H54 (cell line): ENCODE measurements at regions not wholly inside any gene's neighbourhood (a gene's known extent, or its start where the extent isn't known, plus 50 kb on each side); places are given as distances from the start of the nearest gene placed in this dataset.

Experiments
- DNase-seq: peaks from one replicate; pipeline ENCODE4 v3.0.0; 2011; ENCODE audit warnings: low spot score, mixed read lengths; ENCODE audit not compliant: insufficient read length
- FAIRE-seq: peaks from 3 replicates; lab custom pipeline; 2011; peaks lifted over from hg19 to GRCh38; lab: Jason Lieb, UNC
- POLR2A ChIP-seq: IDR thresholded peaks from 2 replicates; pipeline ENCODE4 v1.6.1; 2011; ENCODE audit warnings: low read depth, mild to moderate bottlenecking, low read length

DNA sequence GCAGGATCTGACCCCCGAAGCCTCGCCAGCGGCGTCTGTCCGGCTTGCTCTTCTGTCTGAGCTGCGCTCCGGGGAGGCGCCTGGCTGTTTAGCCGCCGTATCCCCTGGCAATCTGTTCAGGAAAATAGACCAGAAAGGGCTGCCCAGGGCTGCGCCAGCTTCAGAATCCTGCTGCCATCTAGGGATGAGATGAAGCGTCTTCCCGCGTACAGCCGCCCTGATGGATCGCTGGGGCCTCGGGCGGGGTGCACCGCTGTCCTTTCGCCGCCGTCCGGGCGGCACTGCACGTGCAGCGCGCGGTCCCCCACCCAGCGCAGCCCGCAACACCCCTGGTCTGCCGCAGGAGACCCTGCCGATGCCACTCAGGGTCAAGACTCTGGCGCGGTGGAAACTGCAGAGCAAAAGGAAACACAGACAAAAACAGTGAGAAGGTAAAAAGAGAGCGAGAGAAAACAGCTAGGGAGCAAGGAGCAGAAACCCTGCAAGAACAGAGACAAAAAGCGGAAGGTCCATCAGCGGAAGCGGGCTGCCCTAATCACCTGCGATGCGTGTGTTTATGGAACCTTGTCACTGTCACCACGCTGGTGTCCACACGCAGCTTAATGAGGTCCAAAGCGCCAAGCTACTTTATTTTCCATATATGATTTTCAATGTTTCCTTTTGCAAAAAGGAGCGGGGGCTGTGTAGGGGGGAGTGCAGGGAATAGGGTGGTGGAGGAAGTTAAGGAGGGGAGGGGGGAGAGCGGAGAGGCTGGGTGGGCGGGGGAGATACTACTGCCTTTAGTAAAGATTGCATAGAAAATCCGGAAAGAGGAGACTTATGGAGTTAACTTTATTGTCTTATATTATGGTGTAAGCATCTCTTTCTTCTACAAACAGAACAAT lies 2113.3 kb upstream of the PIK3C3 start:
- TF ChIP-seq POLR2A: no peak
- DNase-seq (no peak), FAIRE-seq (no peak)

DNA sequence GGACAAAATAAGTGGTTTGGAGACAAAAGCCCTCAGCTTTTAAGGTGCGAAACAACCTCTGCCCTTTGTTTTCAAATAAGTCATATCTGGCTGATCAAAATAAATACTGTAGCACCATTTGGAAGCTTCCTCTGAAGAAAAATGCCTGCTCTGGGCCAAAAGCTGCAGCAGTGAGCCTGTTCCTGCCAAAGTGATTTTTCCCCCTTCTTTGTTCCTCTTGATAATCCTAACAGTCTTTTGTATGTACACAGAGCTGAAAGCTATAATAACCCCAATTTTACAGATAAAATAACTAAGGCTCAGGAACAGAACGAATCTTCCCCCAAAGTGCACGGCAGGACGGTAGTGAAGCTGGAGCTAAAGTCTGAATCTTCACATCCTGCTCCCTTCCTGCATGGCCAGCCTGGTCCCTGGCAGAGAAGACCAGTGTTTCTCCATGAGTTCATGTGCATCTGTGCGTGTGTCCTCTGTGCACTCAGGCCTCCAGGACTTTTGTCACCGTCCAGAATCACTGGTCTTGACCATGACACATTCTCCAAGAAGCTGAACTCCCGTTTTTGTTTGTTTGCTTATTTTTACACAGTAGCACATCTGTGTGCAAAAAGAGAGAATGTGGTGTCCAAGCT lies 2114.1 kb upstream of the PIK3C3 start:
- TF ChIP-seq POLR2A: no peak
- no peak for FAIRE-seq
- DNase-seq: no peak

DNA sequence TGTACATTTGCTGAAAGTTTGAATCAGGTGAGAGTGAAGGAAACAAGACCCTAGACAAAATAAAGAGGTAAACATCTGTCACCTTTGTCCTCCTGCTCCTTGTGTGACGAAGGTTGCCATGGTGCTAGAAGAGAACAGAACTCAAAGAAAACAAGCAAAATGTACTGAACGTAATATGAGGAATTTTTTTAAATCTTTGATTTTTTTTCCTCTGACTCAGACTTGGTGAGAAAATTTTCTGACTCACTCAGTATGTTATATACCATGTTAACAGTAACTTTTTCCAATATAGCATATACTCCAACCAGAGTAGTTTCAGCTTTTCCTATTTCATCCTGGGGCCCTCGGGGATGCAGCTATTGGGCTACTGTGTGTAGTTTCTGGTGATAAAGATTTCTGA lies 2114.6 kb upstream of the PIK3C3 start:
- FAIRE-seq (no peak), DNase-seq (no peak)
- no peak for TF ChIP-seq POLR2A

DNA sequence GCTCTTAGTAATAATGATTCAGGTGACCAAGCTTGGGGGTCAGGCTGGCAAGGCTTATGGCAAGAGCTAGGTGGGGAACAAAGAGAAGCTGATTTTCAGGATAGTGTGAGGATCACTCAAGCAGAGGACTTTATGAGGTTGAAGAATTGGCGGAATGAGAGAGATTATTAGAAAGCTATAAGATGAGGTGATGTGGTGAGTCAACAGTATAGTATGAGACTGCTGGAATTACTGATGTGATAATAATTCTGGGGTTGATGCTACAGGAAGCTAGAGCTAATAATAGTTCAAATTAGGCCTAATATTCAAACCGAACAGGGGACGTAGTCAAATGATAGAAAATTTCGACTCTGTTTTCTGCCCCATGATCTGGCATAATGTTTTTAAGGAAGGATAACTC lies 2115.3 kb upstream of the PIK3C3 start:
- no peak for FAIRE-seq

DNA sequence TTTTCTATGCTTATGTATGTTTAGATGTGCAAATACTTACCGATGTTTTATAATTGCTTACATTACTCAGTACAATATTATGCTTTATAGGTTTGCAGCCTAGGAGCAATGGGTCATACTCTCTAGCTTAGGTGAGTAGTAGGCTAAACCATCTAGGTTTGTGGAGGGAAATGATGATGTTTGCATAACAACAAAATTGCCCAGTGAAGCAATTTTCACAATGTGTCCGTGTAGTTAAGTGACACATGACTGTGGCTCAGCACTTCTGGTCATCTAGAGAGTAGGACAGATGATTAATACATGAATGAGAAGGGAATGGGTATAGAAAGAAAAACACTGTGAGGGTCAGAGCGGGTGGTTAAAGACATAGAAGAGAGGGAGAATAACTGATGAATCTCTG lies 2116.2 kb upstream of the PIK3C3 start:
- FAIRE-seq (no peak), DNase-seq (no peak)
- no peak for TF ChIP-seq POLR2A

More for the DNA sequence above, 2115.3 kb upstream of the PIK3C3 start:
- TF ChIP-seq POLR2A: no peak
- no peak for DNase-seq

DNA sequence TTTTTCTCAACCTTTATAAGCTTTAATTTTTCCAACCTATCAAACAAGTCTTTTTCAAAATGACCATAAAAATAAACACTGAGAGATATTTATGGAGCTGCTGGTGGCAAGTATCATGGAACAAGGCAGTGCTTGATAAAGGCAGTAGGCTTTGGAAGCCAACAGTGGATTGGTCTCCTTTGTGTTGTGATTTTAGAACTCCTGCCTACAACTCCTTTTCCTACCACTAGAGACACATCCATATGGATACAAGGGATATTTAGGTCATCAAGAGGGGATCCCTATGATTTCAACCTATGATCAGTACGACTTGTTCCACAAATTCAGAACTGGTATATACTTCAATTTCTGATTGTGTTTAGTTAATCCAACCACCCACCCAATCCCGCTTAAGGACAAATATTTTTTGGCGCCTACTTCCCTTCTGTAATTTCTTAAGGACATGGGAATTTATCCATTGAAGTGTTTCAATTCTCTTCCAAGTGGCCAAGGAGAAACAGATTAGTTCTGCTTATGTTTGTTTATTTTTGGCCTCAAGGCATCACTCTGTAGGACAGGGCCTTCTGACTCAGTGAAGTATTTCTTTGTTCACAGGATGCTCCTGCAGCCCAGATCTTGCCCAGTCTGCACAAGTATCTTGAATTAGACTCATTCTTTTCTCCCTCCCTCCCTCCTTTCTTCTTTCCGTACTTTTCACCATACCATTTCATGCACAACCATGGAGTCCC lies 2119.6 kb upstream of the PIK3C3 start:
- DNase-seq (no peak), FAIRE-seq (no peak)
- TF ChIP-seq POLR2A: no peak

DNA sequence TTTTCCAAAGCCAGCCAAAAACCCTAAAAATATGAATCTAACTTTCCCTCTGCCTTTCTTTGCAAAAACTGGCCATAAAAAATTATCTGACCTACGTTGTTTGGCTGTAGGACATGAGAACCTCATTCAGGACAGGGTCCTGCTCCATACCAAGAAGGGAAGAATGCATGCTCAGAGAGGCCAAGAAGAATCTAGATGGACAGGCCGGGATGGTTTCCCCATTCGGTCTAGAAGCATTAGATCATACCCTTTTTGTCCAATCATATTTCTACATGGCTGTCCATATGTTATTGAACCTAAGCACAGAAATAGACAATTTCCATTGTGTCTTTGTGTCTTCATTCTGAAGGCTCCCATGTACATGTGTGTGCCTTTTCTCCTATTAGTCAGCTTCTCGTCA lies 2120.4 kb upstream of the PIK3C3 start:
- no peak for TF ChIP-seq POLR2A
- DNase-seq: no peak
- FAIRE-seq: no peak

GRCh38 chr18:39825485-39826150 lies 2129.4 kb upstream of the PIK3C3 start:
- FAIRE-seq (no peak), DNase-seq (no peak)
- TF ChIP-seq POLR2A: no peak

- FAIRE-seq (no peak), DNase-seq (no peak)
- no peak for TF ChIP-seq POLR2A
Observed at GRCh38 chr18:39806525-39806924, 2148.5 kb upstream of the PIK3C3 start.

GRCh38 chr18:39805218-39805617 lies 2149.8 kb upstream of the PIK3C3 start:
- no peak for TF ChIP-seq POLR2A
- no peak for FAIRE-seq

DNA sequence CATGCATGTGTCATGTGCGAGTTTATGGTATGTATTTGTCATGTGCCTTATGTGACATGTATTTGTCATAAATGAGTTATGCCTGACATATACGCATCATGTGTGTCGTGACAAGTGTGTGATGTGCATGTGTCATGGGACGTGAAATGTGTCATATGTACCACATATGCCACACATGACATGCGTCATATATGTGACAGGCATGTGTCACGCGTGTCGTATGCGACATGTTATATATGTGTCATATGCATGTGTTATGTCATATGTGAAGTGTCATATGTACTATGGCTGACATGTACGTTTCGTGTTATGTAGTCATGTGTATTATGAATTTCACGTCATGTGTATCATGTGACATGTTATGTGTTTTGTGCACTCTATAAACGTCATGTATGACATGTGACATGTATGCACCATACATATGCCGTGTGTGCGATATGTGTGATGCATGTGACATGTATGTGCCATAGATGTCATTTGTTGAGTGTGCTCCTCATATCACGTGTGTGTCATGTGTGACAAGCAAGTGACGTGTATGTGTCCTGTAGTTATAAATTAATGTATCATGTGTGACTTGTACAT lies 2152.3 kb upstream of the PIK3C3 start:
- FAIRE-seq (no peak), DNase-seq (no peak)
- no peak for TF ChIP-seq POLR2A

More at GRCh38 chr18:39805218-39805617, 2149.8 kb upstream of the PIK3C3 start:
- no peak for DNase-seq

DNA sequence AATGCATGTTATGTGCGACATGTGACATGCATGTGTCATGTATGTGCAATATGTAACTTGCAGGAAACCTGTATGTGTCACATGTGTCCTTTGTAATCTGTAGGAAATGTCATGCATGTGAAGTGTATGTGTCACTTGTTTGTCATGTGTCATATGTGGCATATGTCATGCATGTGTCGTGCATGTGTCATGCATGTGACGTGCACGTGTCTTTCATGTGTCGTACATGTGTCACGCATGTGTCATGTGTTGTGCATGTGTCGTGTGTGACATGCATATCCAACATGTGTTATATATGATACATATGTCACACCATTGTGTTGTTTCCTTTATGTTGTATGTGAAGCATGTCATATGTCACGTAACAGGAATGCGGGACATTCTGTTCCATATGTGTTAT lies 2153.2 kb upstream of the PIK3C3 start:
- TF ChIP-seq POLR2A: no peak
- FAIRE-seq (no peak), DNase-seq (no peak)

DNA sequence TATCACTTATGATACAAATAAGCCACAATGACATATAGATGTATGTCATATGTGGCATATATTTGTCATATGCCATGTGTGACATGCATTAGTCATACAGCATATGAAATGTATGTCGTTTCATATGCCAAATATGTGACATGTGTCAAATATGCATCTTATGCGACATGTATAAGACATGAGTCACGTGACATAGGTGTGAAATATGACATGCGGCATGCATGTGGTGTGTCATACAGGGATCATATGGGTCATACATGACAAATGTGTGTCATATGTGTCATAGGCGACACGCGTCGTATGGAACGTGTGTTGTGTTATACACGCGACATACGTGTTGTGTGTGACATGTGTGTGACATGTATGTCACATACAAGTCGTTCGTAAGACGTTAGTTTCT lies 2154.0 kb upstream of the PIK3C3 start:
- no peak for FAIRE-seq
- TF ChIP-seq POLR2A: no peak
- DNase-seq: no peak
